Naive thymus-derived CD4-positive, alpha-beta T cell (primary cell): ENCODE measurements at regions not wholly inside any gene's neighbourhood (a gene's known extent, or its start where the extent isn't known, plus 50 kb on each side); places are given as distances from the start of the nearest gene placed in this dataset.

Source experiments
- ATAC-seq: fragments of 150-1000 bp; cut with Tn5 transposase; 2 replicates; pipeline ENCODE4 v1.10.0; 2021; ENCODE audit warnings: mild to moderate bottlenecking, moderate library complexity
- CTCF ChIA-PET: fragments of 350-600 bp; sonication (Branson Sonifier 250); formaldehyde crosslinking; loops from one replicate; lab custom pipeline; 2021; ENCODE audit warnings: antibody characterized with exemption; lab: Charles Lee
- POLR2A ChIA-PET: fragments of 350-600 bp; sonication (Branson Sonifier 250); formaldehyde crosslinking; loops from one replicate; lab custom pipeline; 2021; ENCODE audit warnings: antibody characterized with exemption, inconsistent platforms; lab: Charles Lee
- DNase-seq, 9 donors: peaks; one replicate each; pipeline versions ENCODE4 v3.0.0 to v3.0.0-alpha.2; 2020 to 2022; ENCODE audit warnings: mixed read lengths in 1 of 9
- H3K27ac ChIP-seq: one replicate; pipeline ENCODE4 v1.7.0; 2013; ENCODE audit warnings: mild to moderate bottlenecking, low read depth, low read length, moderate library complexity
- H3K27me3 ChIP-seq, 2 donors: one replicate each; pipeline ENCODE4 v1.7.0; 2013; ENCODE audit warnings: low read length in 2 of 2, mild to moderate bottlenecking in 2 of 2, moderate library complexity in 2 of 2; ENCODE audit not compliant: control insufficient read depth in 2 of 2, insufficient read depth in 2 of 2
- H3K36me3 ChIP-seq, 3 experiments: 1 replicate in 2 of 3; 2 replicates in 1 of 3; pipeline ENCODE4 v1.7.0; 2013; ENCODE audit warnings: low read length in 3 of 3, mild to moderate bottlenecking in 3 of 3, moderate library complexity in 1 of 3; ENCODE audit not compliant: insufficient read depth in 3 of 3, control insufficient read depth in 2 of 3
- H3K4me1 ChIP-seq, 2 donors: one replicate each; pipeline ENCODE4 v1.7.0; 2013; ENCODE audit warnings: low read length in 2 of 2, mild to moderate bottlenecking in 2 of 2, moderate library complexity in 1 of 2; ENCODE audit not compliant: control insufficient read depth in 2 of 2, insufficient read depth in 2 of 2
- H3K4me3 ChIP-seq: 2 replicates; pipeline ENCODE4 v1.7.0; 2013; ENCODE audit warnings: mild to moderate bottlenecking, low read length
- H3K9me3 ChIP-seq, 3 experiments: 1 replicate in 2 of 3; 2 replicates in 1 of 3; pipeline ENCODE4 v1.7.0; 2013; ENCODE audit warnings: low read length in 3 of 3; ENCODE audit not compliant: control insufficient read depth in 2 of 3
- H3K27ac Mint-ChIP-seq, 9 donors: one replicate each; pipeline ENCODE4 v1.8.0; 2020 to 2022; ENCODE audit warnings: mixed read lengths in 9 of 9, mild to moderate bottlenecking in 8 of 9, moderate library complexity in 5 of 9, inconsistent platforms in 2 of 9
- H3K27me3 Mint-ChIP-seq, 5 donors: one replicate each; pipeline ENCODE4 v1.8.0; 2021 to 2022; ENCODE audit warnings: mixed read lengths in 5 of 5, mild to moderate bottlenecking in 1 of 5
- H3K36me3 Mint-ChIP-seq, 5 donors: one replicate each; pipeline ENCODE4 v1.8.0; 2020 to 2022; ENCODE audit warnings: mixed read lengths in 5 of 5, mild to moderate bottlenecking in 3 of 5, inconsistent platforms in 1 of 5
- H3K4me1 Mint-ChIP-seq, 7 donors: one replicate each; pipeline ENCODE4 v1.8.0; 2020 to 2022; ENCODE audit warnings: mixed read lengths in 7 of 7, mild to moderate bottlenecking in 3 of 7, inconsistent platforms in 1 of 7
- H3K4me3 Mint-ChIP-seq, 10 donors: one replicate each; pipeline ENCODE4 v1.8.0; 2020 to 2022; ENCODE audit warnings: mild to moderate bottlenecking in 10 of 10, mixed read lengths in 10 of 10, moderate library complexity in 6 of 10, inconsistent platforms in 2 of 10
- H3K9me3 Mint-ChIP-seq, 11 donors: one replicate each; pipeline ENCODE4 v1.8.0; 2020 to 2022; ENCODE audit warnings: mixed read lengths in 11 of 11, mild to moderate bottlenecking in 4 of 11, inconsistent platforms in 1 of 11, moderate library complexity in 1 of 11
- intact Hi-C, 2 donors: fragments of 100-400 bp; cut with micrococcal nuclease; formaldehyde crosslinking; loops; one replicate each; pipeline ENCODE4 v1.15.1; 2023

GRCh38 chr20:46831633-46832011 is 63.0 kb upstream of the EYA2 start:
- Mint-ChIP-seq H3K4me3 (no peak overlapping the region), H3K27me3 (peaks cover 3 to 44% (median 34%) of the 10 kb centered on the region in 5 donors), H3K9me3 (peaks cover 0 to 8% (median 1%) of the 10 kb centered on the region in 11 donors), H3K27ac (no peak overlapping the region), H3K4me1 (no peaks in the 10 kb centered on the region), H3K36me3 (peaks cover 0 to 4% (median 0%) of the 10 kb centered on the region in 5 donors)
- Histone ChIP-seq H3K9me3 (no peaks in the 10 kb centered on the region), H3K4me1 (no peaks in the 10 kb centered on the region), H3K36me3 (no peaks in the 10 kb centered on the region), H3K4me3 (no peak overlapping the region), H3K27ac (no peak overlapping the region), H3K27me3 (no peaks in the 10 kb centered on the region)
- ChIA-PET CTCF (no interaction called here), POLR2A (no interaction called here)
- DNase-seq = no peak
- intact Hi-C loops = no loop called here
- no peak for ATAC-seq

- POLR2A ChIA-PET = no interaction called here
- no peak for ATAC-seq
- CTCF ChIA-PET = no interaction called here
- Histone ChIP-seq H3K27me3 (no peaks in the 10 kb centered on the region), H3K9me3 (no peaks in the 10 kb centered on the region), H3K36me3 (no peaks in the 10 kb centered on the region), H3K4me3 (no peak overlapping the region), H3K27ac (no peak overlapping the region), H3K4me1 (no peaks in the 10 kb centered on the region)
- H3K4me3 Mint-ChIP-seq = no peak overlapping the region
- H3K4me1 Mint-ChIP-seq = peaks cover 0 to 3% (median 0%) of the 10 kb centered on the region in 7 donors
- DNase-seq = no peak
- intact Hi-C loops = no loop called here
- H3K9me3 Mint-ChIP-seq = peaks cover 0 to 8% (median 1%) of the 10 kb centered on the region in 11 donors
- peaks cover 5 to 49% (median 38%) of the 10 kb centered on the region in 5 donors for H3K27me3 Mint-ChIP-seq
- H3K36me3 Mint-ChIP-seq = peaks cover 0 to 4% (median 0%) of the 10 kb centered on the region in 5 donors
- no peak overlapping the region for H3K27ac Mint-ChIP-seq
These were observed 62.1 kb upstream of the EYA2 start for GRCh38 chr20:46832555-46832954.

DNA sequence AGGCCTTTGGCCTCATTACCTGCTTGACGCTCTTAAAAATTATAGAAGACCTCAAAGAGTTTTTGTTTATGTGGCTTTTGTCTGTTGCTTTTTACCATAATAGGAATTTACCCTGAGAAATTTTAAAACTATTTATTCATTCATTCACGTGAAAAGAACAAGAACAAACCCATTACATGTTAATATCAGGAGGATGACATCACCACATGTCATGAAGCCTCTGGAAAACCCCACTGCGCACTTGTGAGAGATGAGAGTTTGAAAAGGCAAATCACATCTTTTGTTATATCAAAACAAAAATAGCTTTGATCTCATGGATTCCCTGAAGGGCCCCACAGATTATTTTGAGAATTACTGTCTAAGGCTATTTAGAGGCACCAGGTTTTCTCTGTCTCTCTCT is 61.3 kb upstream of the EYA2 start:
- Mint-ChIP-seq H3K4me3 (no peak overlapping the region), H3K27me3 (peaks cover 5 to 46% (median 38%) of the 10 kb centered on the region in 5 donors), H3K36me3 (peaks cover 0 to 4% (median 0%) of the 10 kb centered on the region in 5 donors), H3K9me3 (peaks cover 0 to 8% (median 1%) of the 10 kb centered on the region in 11 donors), H3K27ac (no peak overlapping the region), H3K4me1 (peaks cover 0 to 3% (median 0%) of the 10 kb centered on the region in 7 donors)
- no peaks in the 10 kb centered on the region for H3K4me1 ChIP-seq
- H3K27ac ChIP-seq = no peak overlapping the region
- ChIA-PET CTCF (no interaction called here), POLR2A (no interaction called here)
- ATAC-seq (no peak), DNase-seq (no peak)
- no peaks in the 10 kb centered on the region for H3K36me3 ChIP-seq
- no peaks in the 10 kb centered on the region for H3K27me3 ChIP-seq
- no peak overlapping the region for H3K4me3 ChIP-seq
- intact Hi-C loops = no loop called here
- H3K9me3 ChIP-seq = no peaks in the 10 kb centered on the region

DNA sequence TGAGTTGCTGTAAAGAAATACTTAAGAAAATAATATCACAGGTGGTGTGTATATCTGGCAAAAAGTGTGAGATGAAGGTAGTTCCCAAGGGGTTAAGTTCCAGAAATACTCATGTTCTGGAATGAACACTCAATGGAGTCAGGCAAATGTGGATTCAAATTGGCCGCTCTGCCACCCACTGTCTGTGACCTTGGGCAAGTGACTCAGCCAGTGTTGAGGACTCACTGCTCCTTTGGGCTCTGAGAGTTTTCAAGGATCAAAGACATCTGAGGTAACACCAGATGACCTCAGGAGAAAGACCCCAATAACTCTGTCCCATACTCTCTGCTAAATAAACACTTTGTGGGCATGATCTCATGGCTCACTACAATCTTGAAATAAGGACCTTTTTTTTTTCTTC is 59.2 kb upstream of the EYA2 start:
- H3K4me1 Mint-ChIP-seq = peaks cover 0 to 3% (median 0%) of the 10 kb centered on the region in 7 donors
- H3K27me3 Mint-ChIP-seq = peaks cover 5 to 49% (median 38%) of the 10 kb centered on the region in 5 donors
- intact Hi-C loops = no loop called here

GRCh38 chr20:46837083-46837482 is 57.6 kb upstream of the EYA2 start:
- Mint-ChIP-seq H3K36me3 (no peaks in the 10 kb centered on the region), H3K4me1 (peaks cover 0 to 3% (median 0%) of the 10 kb centered on the region in 7 donors), H3K9me3 (peaks cover 0 to 1% (median 0%) of the 10 kb centered on the region in 11 donors), H3K27me3 (peaks cover 12 to 54% (median 34%) of the 10 kb centered on the region in 5 donors), H3K27ac (no peak overlapping the region), H3K4me3 (no peak overlapping the region)
- CTCF ChIA-PET = no interaction called here
- intact Hi-C loops = no loop called here
- no peaks in the 10 kb centered on the region for H3K4me1 ChIP-seq
- POLR2A ChIA-PET = no interaction called here
- no peak for DNase-seq
- H3K27ac ChIP-seq = no peak overlapping the region
- no peak overlapping the region for H3K4me3 ChIP-seq
- no peaks in the 10 kb centered on the region for H3K9me3 ChIP-seq
- no peaks in the 10 kb centered on the region for H3K27me3 ChIP-seq
- no peak for ATAC-seq
- H3K36me3 ChIP-seq = no peaks in the 10 kb centered on the region

More for the DNA sequence above, 59.2 kb upstream of the EYA2 start:
- H3K9me3 ChIP-seq = no peaks in the 10 kb centered on the region
- Mint-ChIP-seq H3K9me3 (peaks cover 0 to 8% (median 1%) of the 10 kb centered on the region in 11 donors), H3K36me3 (peaks cover 0 to 4% (median 0%) of the 10 kb centered on the region in 5 donors), H3K27ac (no peak overlapping the region), H3K4me3 (no peak overlapping the region)
- no peaks in the 10 kb centered on the region for H3K27me3 ChIP-seq
- H3K27ac ChIP-seq = no peak overlapping the region
- no peak overlapping the region for H3K4me3 ChIP-seq
- CTCF ChIA-PET = no interaction called here
- no peak for ATAC-seq
- DNase-seq = no peak
- no peaks in the 10 kb centered on the region for H3K4me1 ChIP-seq
- POLR2A ChIA-PET = no interaction called here
- H3K36me3 ChIP-seq = no peaks in the 10 kb centered on the region

- ChIA-PET CTCF (no interaction called here), POLR2A (no interaction called here)
- Histone ChIP-seq H3K9me3 (no peaks in the 10 kb centered on the region), H3K36me3 (no peaks in the 10 kb centered on the region), H3K4me1 (no peaks in the 10 kb centered on the region), H3K27me3 (no peaks in the 10 kb centered on the region), H3K27ac (no peak overlapping the region), H3K4me3 (no peak overlapping the region)
- Mint-ChIP-seq H3K27ac (no peak overlapping the region), H3K4me3 (no peak overlapping the region), H3K9me3 (peaks cover 0 to 1% (median 0%) of the 10 kb centered on the region in 11 donors), H3K36me3 (no peaks in the 10 kb centered on the region), H3K27me3 (peaks cover 13 to 53% (median 36%) of the 10 kb centered on the region in 5 donors), H3K4me1 (peaks cover 0 to 3% (median 0%) of the 10 kb centered on the region in 7 donors)
- ATAC-seq (no peak), DNase-seq (no peak)
- intact Hi-C loops = no loop called here
These were observed 56.6 kb upstream of the EYA2 start for GRCh38 chr20:46838011-46838410.

DNA sequence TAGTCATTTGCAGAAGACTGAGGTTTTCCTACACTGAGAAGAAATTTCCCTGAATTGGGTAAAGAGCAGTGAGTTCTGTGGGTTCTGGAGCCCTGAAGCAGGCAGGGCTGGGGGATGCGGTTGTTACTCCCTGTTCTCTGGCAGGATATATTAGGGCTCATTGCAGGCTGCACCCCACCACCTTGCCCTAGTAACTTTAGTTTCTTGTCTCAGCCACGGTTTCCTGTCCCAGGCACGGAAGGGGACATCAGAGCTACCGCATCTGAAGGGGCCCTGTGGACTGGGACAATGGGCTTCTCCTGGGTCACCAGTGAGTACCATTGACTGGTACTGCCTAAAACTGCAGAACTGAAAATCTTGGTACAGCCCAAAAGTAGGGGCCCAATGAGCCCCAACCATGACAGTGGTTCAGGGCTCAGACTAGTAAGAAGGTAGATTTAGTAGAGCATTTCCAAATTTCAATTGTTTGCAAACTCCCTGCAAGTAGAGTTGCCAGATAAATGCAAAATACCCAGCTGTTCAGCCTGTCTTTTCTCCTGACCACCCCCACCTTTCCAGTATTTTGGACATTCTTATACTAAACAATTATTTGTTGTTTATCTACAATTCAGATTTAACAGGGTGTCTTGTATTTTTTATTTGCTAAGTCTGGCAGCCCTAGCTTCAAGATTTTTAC is 54.5 kb upstream of the EYA2 start:
- POLR2A ChIA-PET = no interaction called here
- ATAC-seq (no peak), DNase-seq (no peak)
- H3K4me1 Mint-ChIP-seq = peaks cover 0 to 3% (median 0%) of the 10 kb centered on the region in 7 donors
- Histone ChIP-seq H3K36me3 (no peaks in the 10 kb centered on the region), H3K27me3 (no peaks in the 10 kb centered on the region), H3K27ac (no peak overlapping the region), H3K4me3 (no peak overlapping the region), H3K4me1 (no peaks in the 10 kb centered on the region), H3K9me3 (no peaks in the 10 kb centered on the region)
- no peaks in the 10 kb centered on the region for H3K36me3 Mint-ChIP-seq
- no peak overlapping the region for H3K4me3 Mint-ChIP-seq
- no peak overlapping the region for H3K27ac Mint-ChIP-seq
- intact Hi-C loops = no loop called here
- peaks cover 13 to 49% (median 39%) of the 10 kb centered on the region in 5 donors for H3K27me3 Mint-ChIP-seq
- H3K9me3 Mint-ChIP-seq = peaks cover 0 to 5% (median 0%) of the 10 kb centered on the region in 11 donors
- CTCF ChIA-PET = no interaction called here
